ENCODE measurements at regions not wholly inside any gene's neighbourhood (a gene's known extent, or its start where the extent isn't known, plus 50 kb on each side); places are given as distances from the start of the nearest gene placed in this dataset.
"Not testable (repeated sequence)": the region's sequence is repeated elsewhere in the genome, so short reads cannot be mapped to it uniquely, and the experiment has no call there.

DNA sequence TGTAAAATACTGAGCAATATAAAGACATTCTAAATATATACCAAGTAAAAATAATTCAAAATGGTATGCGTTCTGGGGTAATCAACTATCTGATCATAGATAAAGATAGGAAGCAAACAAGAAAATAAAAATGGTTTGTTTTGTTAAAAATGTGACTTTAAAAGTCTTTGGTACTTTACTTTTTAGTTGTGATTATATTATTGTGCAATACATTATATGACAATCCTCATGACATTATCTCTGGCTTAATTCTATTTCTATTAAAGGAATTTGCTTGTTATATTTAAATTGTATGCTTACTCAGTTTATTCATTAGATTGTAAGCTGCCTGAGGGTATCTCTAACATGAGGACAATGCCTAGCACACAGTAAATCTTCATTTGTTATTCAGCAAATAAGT, 477.9 kb downstream of the TMEM38B start:
- no peaks in the 10 kb centered on the region for H3K4me1 ChIP-seq (ENCODE audit: low read depth)
- TF ChIP-seq, protein P1, sequence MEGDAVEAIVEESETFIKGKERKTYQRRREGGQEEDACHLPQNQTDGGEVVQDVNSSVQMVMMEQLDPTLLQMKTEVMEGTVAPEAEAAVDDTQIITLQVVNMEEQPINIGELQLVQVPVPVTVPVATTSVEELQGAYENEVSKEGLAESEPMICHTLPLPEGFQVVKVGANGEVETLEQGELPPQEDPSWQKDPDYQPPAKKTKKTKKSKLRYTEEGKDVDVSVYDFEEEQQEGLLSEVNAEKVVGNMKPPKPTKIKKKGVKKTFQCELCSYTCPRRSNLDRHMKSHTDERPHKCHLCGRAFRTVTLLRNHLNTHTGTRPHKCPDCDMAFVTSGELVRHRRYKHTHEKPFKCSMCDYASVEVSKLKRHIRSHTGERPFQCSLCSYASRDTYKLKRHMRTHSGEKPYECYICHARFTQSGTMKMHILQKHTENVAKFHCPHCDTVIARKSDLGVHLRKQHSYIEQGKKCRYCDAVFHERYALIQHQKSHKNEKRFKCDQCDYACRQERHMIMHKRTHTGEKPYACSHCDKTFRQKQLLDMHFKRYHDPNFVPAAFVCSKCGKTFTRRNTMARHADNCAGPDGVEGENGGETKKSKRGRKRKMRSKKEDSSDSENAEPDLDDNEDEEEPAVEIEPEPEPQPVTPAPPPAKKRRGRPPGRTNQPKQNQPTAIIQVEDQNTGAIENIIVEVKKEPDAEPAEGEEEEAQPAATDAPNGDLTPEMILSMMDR (IDR thresholded peaks at IDR 0.05): no peak
- intact Hi-C loops (cut with DNase I, micrococcal nuclease): no loop called here
- no peaks in the 10 kb centered on the region for H3K9me3 ChIP-seq
- H3K36me3 ChIP-seq (ENCODE audit: low read depth): no peaks in the 10 kb centered on the region
- no peak overlapping the region for H3K4me3 ChIP-seq
- DNase-seq (no peak), ATAC-seq (no peak)

DNA sequence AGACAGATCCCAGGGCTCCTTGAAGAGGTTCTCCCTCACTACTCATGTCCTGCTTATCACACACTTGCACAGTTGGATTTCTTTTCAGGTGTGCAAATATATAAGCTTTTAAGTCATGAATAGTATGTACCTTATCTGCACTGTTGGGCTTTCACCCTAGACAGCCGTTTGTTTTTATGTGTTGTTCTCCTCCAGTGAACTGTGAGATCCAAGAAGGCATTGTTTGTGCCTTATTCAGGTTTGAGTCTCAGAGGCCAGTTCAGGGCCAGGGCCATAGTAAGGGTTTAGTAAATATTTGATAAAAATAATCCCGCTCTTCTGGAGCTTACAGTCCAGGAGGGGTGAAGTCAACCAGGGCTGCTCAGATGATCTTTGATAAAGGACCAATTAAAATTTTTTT, 480.0 kb downstream of the TMEM38B start:
- ATAC-seq (no peak), DNase-seq (no peak)
- Histone ChIP-seq H3K4me1 (ENCODE audit: low read depth) (no peaks in the 10 kb centered on the region), H3K4me3 (no peak overlapping the region), H3K9me3 (no peaks in the 10 kb centered on the region), H3K36me3 (ENCODE audit: low read depth) (no peaks in the 10 kb centered on the region)
- intact Hi-C loops (cut with DNase I, micrococcal nuclease): no loop called here
- TF ChIP-seq, protein P1 (IDR thresholded peaks at IDR 0.05): no peak

DNA sequence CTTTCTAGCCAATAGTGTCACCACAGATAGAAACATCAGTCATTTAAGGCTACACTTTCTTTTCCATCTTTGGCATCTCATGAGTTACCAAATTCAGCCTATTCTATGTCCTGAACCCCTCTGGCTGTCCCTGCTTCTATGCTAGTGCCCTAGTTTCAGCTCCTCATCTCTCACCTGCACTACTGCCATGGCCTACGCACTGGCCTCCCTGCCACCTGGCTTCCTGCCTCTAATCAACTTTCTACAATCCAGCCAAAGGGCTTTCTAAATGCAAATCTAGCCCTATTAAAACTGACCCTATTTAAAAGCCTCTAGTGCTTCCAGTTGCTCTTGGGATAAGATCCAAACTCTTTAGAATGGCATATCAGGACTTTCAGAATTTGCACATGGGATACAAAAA, 482.9 kb downstream of the TMEM38B start:
- TF ChIP-seq, protein P1 (IDR thresholded peaks at IDR 0.05): no peak
- intact Hi-C loops (cut with DNase I, micrococcal nuclease): no loop called here
- no peaks in the 10 kb centered on the region for H3K4me1 ChIP-seq (ENCODE audit: low read depth)
- no peaks in the 10 kb centered on the region for H3K9me3 ChIP-seq
- no peaks in the 10 kb centered on the region for H3K36me3 ChIP-seq (ENCODE audit: low read depth)
- DNase-seq (no peak), ATAC-seq (no peak)
- no peak overlapping the region for H3K4me3 ChIP-seq

DNA sequence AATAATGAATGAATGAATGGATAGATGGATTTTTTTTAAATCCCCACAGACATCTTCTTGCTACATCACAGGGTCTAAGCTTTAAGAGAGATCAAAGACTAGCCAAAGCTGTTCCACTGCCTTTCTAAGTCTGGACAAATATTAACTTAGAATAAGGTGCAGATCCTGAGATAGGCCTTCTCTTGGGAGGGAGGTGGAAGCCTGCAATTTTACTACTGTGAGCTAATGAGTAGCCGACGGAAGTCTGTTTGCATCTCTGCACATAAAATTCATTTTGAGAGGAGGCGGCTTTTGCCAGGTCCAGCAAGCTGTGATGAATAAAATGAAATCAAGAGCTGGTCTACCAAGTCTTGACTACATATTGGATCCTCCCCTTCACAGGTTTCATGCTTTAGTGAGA, 484.9 kb downstream of the TMEM38B start:
- H3K4me3 ChIP-seq: no peak overlapping the region
- no peaks in the 10 kb centered on the region for H3K4me1 ChIP-seq (ENCODE audit: low read depth)
- ATAC-seq: peak; percentile 45
- no peaks in the 10 kb centered on the region for H3K9me3 ChIP-seq
- no peaks in the 10 kb centered on the region for H3K36me3 ChIP-seq (ENCODE audit: low read depth)
- TF ChIP-seq, protein P1 (IDR thresholded peaks at IDR 0.05): no peak
- intact Hi-C loops (cut with DNase I, micrococcal nuclease): no loop called here
- peak in 1 of 3 donors; percentile 35 for DNase-seq

DNA sequence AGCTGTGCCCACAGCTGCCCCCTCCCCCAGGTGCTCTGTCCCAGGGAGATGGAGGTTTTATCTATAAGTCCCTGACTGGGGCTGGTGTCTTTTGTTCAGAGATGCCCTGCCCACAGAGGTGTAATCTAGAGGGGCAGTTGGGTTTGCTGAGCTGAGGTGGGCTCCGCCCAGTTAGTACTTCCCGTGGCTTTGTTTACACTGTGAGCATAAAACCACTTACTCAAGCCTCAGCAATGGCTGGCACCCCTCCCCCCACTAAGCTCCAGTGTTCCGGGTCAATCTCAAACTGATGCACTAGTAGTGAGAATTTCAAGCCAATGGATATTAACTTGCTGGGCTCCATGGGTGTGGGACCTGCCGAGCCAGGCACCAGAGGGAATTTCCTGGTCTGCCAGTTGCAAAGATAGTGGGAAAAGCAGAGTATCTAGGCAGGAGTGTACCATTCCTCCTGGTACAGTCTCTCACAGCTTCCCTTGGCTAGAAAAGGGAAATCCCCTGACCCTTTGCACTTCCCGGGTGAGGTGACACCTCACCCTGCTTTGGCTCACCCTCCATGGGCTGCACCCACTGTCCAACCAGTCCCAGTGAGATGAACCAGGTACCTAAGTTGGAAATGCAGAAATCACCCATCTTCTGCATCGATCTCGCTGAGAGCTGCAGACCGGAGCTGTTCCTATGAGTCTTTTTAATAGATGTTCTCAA, 509.6 kb downstream of the TMEM38B start:
- intact Hi-C loops (cut with DNase I, micrococcal nuclease); H3K36me3 ChIP-seq (ENCODE audit: low read depth); H3K9me3 ChIP-seq; H3K4me1 ChIP-seq (ENCODE audit: low read depth); H3K4me3 ChIP-seq: not testable (repeated sequence)
- DNase-seq: peak; percentile 25 to 42 (median 38)
- peak; percentile 51 for ATAC-seq

DNA sequence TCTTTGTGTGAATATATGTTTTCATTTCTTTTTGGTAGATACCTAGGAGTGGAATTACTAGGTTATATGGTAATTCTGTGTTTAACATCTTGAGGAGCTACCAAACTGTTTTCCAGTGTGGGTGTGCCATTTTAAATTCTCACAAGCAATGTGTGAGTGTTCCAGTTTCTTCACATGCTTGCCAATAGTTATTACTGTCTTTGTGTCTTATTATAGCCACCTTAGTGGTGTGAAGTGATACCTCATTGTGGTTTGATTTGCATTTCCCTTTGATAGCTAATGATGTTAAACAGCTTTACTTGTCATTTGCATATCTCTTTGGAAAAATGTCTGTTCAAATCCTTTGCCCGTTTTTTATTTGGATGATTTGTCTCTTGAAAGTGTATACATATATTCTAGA, 513.0 kb downstream of the TMEM38B start:
- no peak overlapping the region for H3K4me3 ChIP-seq
- H3K4me1 ChIP-seq (ENCODE audit: low read depth): no peaks in the 10 kb centered on the region
- H3K36me3 ChIP-seq (ENCODE audit: low read depth): no peaks in the 10 kb centered on the region
- H3K9me3 ChIP-seq: no peaks in the 10 kb centered on the region
- ATAC-seq (no peak), DNase-seq (no peak)
- TF ChIP-seq, protein P1 (IDR thresholded peaks at IDR 0.05): no peak
- intact Hi-C loops (cut with DNase I, micrococcal nuclease): no loop called here
